Stimulated activated naive CD8-positive, alpha-beta T cell treated with anti-CD3 and anti-CD28 coated beads, Interleukin-15, Interleukin-2, amounts not matched to agents 100 U/mL and 50 U/mL, for 24 hours (primary cell): ENCODE measurements at regions not wholly inside any gene's neighbourhood (a gene's known extent, or its start where the extent isn't known, plus 50 kb on each side); places are given as distances from the start of the nearest gene placed in this dataset.
A peak's percentile ranks its signal among the peaks of the same experiment; 100 is the strongest.

Source experiments
- ATAC-seq: fragments of 150-1000 bp; cut with Tn5 transposase; one replicate; pipeline ENCODE4 v1.10.0; 2021
- DNase-seq: peaks from one replicate; pipeline ENCODE4 v3.0.0; 2021

GRCh38 chr9:27752069-27752468 lies 178.8 kb upstream of the C9orf72 start:
- no peak for DNase-seq
- no peak for ATAC-seq

GRCh38 chr9:27755846-27756245 lies 182.6 kb upstream of the C9orf72 start:
- DNase-seq (no peak), ATAC-seq (no peak)

GRCh38 chr9:27756418-27756817 lies 183.1 kb upstream of the C9orf72 start:
- ATAC-seq, result no peak
- DNase-seq, result no peak

- DNase-seq (no peak), ATAC-seq (no peak)
These were observed 190.6 kb upstream of the C9orf72 start for GRCh38 chr9:27763831-27764230.

- no peak for ATAC-seq
These were observed 192.2 kb upstream of the C9orf72 start for GRCh38 chr9:27765266-27766072.

GRCh38 chr9:27766073-27766835 lies 193.0 kb upstream of the C9orf72 start:
- no peak for ATAC-seq
- no peak for DNase-seq

More at GRCh38 chr9:27765266-27766072, 192.2 kb upstream of the C9orf72 start:
- DNase-seq, result no peak

- ATAC-seq (no peak), DNase-seq (no peak)
These were observed 195.5 kb upstream of the C9orf72 start for GRCh38 chr9:27768781-27769180.

GRCh38 chr9:27770541-27770940 lies 197.3 kb upstream of the C9orf72 start:
- no peak for ATAC-seq
- DNase-seq, result no peak

GRCh38 chr9:27771803-27772545 lies 198.7 kb upstream of the C9orf72 start:
- no peak for DNase-seq
- no peak for ATAC-seq

GRCh38 chr9:27784847-27785713 lies 211.8 kb upstream of the C9orf72 start:
- DNase-seq, result peak; percentile 34
- peak; percentile 73 for ATAC-seq

- no peak for DNase-seq
- ATAC-seq, result peak; percentile 82
These were observed 212.4 kb upstream of the C9orf72 start for GRCh38 chr9:27785714-27786100.

GRCh38 chr9:27787891-27788290 lies 214.6 kb upstream of the C9orf72 start:
- no peak for ATAC-seq
- DNase-seq, result no peak

- no peak for DNase-seq
These were observed 218.0 kb upstream of the C9orf72 start for GRCh38 chr9:27791311-27791710.

GRCh38 chr9:27792971-27793689 lies 219.8 kb upstream of the C9orf72 start:
- DNase-seq (no peak), ATAC-seq (no peak)

More at GRCh38 chr9:27791311-27791710, 218.0 kb upstream of the C9orf72 start:
- no peak for ATAC-seq

GRCh38 chr9:27799326-27799725 lies 226.0 kb upstream of the C9orf72 start:
- ATAC-seq (no peak), DNase-seq (no peak)

GRCh38 chr9:27800159-27800558 lies 226.9 kb upstream of the C9orf72 start:
- no peak for ATAC-seq

GRCh38 chr9:27800692-27801370 lies 227.6 kb upstream of the C9orf72 start:
- ATAC-seq (no peak), DNase-seq (no peak)

More at GRCh38 chr9:27800159-27800558, 226.9 kb upstream of the C9orf72 start:
- no peak for DNase-seq

GRCh38 chr9:27801545-27801944 lies 228.3 kb upstream of the C9orf72 start:
- ATAC-seq (no peak), DNase-seq (no peak)

GRCh38 chr9:27802418-27802817 lies 229.1 kb upstream of the C9orf72 start:
- ATAC-seq (no peak), DNase-seq (no peak)

GRCh38 chr9:27808864-27809263 lies 235.6 kb upstream of the C9orf72 start:
- DNase-seq, result no peak

More at GRCh38 chr9:27808864-27809263, 235.6 kb upstream of the C9orf72 start:
- no peak for ATAC-seq
